ENCODE measurements at regions not wholly inside any gene's neighbourhood (a gene's known extent, or its start where the extent isn't known, plus 50 kb on each side); places are given as distances from the start of the nearest gene placed in this dataset.

DNA sequence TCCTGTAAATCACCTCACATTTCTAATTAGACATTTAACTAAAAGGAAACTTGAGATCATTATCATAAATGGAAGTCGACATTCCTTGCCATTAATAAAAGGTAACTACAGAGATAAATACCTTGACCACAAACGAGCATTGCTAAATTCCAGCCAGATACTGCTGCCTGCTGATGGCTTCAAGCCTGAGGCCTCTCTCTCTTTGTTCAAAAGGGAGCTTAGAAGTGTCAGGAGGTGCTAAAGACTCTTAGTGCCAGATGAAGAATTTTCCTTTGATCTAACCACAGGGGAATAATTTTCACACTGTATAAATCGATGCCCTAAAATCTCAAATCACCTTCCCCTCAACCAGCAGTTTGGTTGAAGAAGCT lies 248.2 kb upstream of the PMEPA1 start:
- no peak for DNase-seq (ENCODE audit: low read depth in 3 of 3, low spot score in 2 of 3)

GRCh38 chr20:57957411-57958049 lies 247.7 kb upstream of the PMEPA1 start:
- DNase-seq (ENCODE audit: low read depth in 3 of 3, low spot score in 2 of 3), result no peak

DNA sequence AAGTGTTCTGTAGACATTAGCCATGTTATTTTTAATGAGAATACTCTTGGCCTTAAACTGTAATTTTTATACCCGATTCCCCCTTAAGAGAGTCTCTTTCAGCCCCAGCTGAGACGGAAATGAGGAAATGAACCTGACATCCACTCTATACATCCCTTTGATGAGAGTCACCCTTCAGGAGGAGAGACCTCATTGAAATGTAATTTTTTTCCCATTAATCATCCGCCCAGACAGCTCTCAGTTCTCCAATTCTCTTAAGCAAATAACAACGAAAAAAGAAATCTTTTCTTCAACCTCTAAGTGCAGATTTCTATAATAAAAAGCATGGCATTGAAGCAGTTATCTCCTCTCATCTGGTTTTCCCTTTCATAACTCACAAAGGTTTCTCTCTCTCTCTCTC lies 243.8 kb upstream of the PMEPA1 start:
- DNase-seq (ENCODE audit: low read depth in 3 of 3, low spot score in 2 of 3), result no peak

- no peak for DNase-seq (ENCODE audit: low read depth in 3 of 3, low spot score in 2 of 3)
Observed at GRCh38 chr20:57952136-57952535, 242.3 kb upstream of the PMEPA1 start.

- no peak for DNase-seq (ENCODE audit: low read depth in 3 of 3, low spot score in 2 of 3)
Observed at GRCh38 chr20:57951549-57951948, 241.7 kb upstream of the PMEPA1 start.

DNA sequence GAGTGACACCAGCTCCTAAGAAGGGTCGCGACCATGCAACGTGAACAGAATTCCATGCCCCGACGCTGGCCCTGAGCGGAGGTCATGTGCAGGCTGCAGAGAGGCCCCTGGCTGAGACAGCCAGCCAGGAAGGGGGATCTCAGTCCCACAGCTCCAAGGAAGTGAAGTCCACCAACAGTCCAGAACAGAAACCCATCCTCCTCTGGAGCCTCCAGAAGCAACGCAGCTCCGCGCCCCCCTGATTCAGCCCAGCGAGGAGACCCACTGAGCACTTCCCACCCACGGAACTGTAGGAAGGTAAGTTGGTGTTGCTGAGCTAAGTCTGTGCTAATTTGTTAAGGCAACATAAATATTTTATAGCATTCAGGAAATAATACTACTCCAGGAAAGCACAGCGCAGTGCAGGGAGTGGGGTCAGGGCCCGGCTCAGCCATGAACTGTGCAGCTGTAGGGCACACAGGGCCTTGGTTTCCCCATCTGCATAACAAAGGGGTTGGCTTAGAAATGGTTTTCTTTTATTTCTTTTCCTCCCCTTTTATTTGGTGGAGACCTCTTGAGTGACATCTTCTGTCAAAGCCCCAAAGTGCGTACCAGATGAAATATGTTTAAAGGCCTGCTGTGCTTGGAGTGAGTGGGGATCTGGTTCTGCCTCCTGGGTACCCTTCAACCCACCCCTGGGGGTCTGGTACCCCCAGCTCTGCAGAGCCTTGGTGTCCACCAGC lies 241.1 kb upstream of the PMEPA1 start:
- DNase-seq (ENCODE audit: low read depth in 3 of 3, low spot score in 2 of 3), result no peak

- DNase-seq (ENCODE audit: low read depth in 3 of 3, low spot score in 2 of 3), result no peak
Observed at GRCh38 chr20:57948180-57948955, 238.6 kb upstream of the PMEPA1 start.

GRCh38 chr20:57947421-57948179 lies 237.8 kb upstream of the PMEPA1 start:
- DNase-seq (ENCODE audit: low read depth in 3 of 3, low spot score in 2 of 3), result no peak

GRCh38 chr20:57946559-57947315 lies 236.9 kb upstream of the PMEPA1 start:
- DNase-seq (ENCODE audit: low read depth in 3 of 3, low spot score in 2 of 3), result no peak

GRCh38 chr20:57944988-57945387 lies 235.2 kb upstream of the PMEPA1 start:
- no peak for DNase-seq (ENCODE audit: low read depth in 3 of 3, low spot score in 2 of 3)

DNA sequence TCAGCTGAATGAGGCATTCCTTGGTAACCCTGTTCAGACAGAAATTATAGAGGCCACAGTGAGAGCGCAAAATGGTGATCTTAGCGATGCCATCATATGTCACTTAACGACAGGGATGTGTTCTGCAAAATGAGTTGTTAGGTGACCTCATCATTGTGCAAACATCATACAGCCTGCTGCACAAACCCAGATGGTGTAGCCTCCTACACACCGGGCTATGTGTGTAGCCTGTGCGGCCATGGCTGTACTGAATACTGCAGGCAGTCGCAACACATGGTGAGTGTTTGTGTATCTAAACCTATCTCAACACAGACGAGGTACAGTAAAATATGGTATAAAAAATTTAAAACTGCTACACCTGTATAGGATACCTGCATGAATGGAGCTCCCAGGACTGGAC lies 234.1 kb upstream of the PMEPA1 start:
- no peak for DNase-seq (ENCODE audit: low read depth in 3 of 3, low spot score in 2 of 3)

- DNase-seq (ENCODE audit: low read depth in 3 of 3, low spot score in 2 of 3), result no peak
Observed at GRCh38 chr20:57943291-57943690, 233.5 kb upstream of the PMEPA1 start.

DNA sequence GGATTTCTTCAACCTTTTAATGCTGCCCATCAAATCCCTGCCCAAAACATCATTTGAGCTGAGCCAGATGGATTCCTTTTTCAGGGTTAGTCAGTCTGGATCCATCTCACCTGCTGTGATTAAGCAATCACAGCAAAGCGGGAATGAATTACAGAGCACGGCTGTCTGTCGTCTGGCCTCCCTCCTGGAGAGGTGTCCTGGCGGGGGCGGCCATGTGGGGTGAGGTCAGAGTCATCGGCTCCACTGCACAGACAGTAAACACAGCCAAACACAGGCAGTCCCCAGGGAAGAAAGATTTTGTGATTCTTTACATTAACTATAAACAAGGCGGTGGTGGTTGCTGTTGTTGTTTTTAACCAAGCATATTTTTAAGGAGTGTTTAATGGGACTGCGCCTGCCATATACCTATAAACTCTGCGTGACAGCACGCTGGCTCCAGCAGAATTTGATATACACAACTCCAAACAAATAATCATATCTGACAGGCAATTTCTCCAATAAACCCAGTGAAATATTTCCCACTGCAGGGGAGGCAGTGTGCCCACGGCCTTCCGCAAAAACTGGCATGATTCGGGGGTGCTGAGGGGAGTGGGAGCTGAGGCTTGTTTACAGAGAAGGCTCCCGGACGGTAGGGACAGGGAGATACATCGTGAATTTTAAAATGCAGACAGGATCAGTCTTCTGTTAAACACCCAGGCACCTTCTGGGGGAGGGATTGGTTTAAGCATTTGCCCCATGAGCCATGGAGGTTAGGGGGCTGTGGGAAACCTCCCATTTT lies 232.0 kb upstream of the PMEPA1 start:
- DNase-seq (ENCODE audit: low read depth in 3 of 3, low spot score in 2 of 3), result no peak

DNA sequence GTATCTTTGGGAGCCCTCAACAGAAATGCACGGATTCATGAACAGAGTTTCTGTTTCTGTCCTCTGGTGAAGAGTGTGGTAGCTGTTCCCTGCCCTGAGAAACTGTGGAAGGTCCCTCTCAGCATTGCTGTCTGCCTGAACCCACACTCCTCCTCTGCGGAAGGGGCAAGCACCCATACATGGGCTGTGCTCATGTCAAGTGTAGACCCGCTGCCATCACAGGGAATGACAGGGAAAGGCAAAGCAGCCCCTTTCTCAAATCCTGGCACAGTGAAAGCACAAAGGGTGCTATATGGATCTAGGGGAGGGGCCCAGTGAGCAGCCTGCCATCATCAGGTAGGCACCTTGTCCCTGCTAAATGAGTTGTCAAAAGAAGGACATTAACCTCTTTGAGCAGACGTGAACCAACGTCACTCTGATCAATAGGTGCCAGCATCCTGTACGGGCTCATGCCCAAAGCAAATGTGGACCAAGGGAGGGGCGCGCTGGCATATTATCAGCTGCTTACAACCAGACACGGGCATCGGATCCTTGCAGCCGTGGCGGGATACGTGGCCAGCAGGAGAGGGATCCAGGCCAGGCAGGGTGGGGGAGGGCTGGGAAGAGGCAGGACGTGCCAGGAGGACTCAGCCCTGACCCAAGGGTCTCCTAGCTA lies 231.2 kb upstream of the PMEPA1 start:
- DNase-seq (ENCODE audit: low read depth in 3 of 3, low spot score in 2 of 3), result no peak

GRCh38 chr20:57940376-57940775 lies 230.6 kb upstream of the PMEPA1 start:
- DNase-seq (ENCODE audit: low read depth in 3 of 3, low spot score in 2 of 3), result no peak

DNA sequence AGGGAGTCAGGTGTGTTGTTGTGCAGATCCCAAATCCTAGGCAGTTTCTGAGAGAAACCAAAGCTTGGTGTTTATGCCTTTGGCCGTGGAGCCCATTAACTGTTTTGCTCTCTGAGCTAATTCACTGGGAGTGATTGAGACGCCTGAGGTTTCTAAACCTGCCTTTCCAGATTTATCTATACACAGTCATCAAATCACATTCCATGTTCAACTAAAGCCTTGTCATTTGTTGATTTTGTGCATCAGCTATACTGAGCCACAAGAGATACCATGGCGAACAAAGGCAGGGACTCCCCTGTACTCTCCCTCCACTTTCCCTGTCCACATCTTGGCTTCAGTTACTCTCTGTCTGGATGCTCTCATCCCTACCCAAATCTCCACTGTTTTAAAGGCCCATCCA lies 229.7 kb upstream of the PMEPA1 start:
- DNase-seq (ENCODE audit: low read depth in 3 of 3, low spot score in 2 of 3), result no peak

- no peak for DNase-seq (ENCODE audit: low read depth in 3 of 3, low spot score in 2 of 3)
Observed at GRCh38 chr20:57938158-57939108, 228.6 kb upstream of the PMEPA1 start.
